Type B pancreatic cell (in vitro differentiated cells): ENCODE measurements at regions not wholly inside any gene's neighbourhood (a gene's known extent, or its start where the extent isn't known, plus 50 kb on each side); places are given as distances from the start of the nearest gene placed in this dataset.

Experiments
- DNase-seq: peaks from one replicate; pipeline ENCODE4 v3.0.0; 2021; ENCODE audit warnings: mixed read lengths; ENCODE audit not compliant: unreplicated experiment; ENCODE audit errors: extremely low spot score
- H3K27ac Mint-ChIP-seq: 2 replicates; pipeline ENCODE4 v1.8.0; 2021; ENCODE audit warnings: mild to moderate bottlenecking, mixed read lengths
- H3K27me3 Mint-ChIP-seq: 2 replicates; pipeline ENCODE4 v1.8.0; 2021; ENCODE audit warnings: mixed read lengths
- H3K36me3 Mint-ChIP-seq: 2 replicates; pipeline ENCODE4 v1.8.0; 2021; ENCODE audit warnings: mixed read lengths
- H3K4me1 Mint-ChIP-seq: one replicate; pipeline ENCODE4 v1.8.0; 2021; ENCODE audit warnings: mixed read lengths; ENCODE audit not compliant: unreplicated experiment
- H3K4me3 Mint-ChIP-seq: 2 replicates; pipeline ENCODE4 v1.8.0; 2021; ENCODE audit warnings: mild to moderate bottlenecking, mixed read lengths
- H3K9me3 Mint-ChIP-seq: 2 replicates; pipeline ENCODE4 v1.8.0; 2021; ENCODE audit warnings: mixed read lengths
- CTCF ChIP-seq: fragments of 200-600 bp; sonication (generic); conservative IDR thresholded peaks from 2 replicates; pipeline ENCODE4 v1.5.0; 2021; ENCODE audit warnings: antibody characterized with exemption, mild to moderate bottlenecking

- H3K36me3 Mint-ChIP-seq: no peaks in the 10 kb centered on the region
- H3K4me3 Mint-ChIP-seq: peak overlapping the region; percentile 76
- peaks cover 5% of the 10 kb centered on the region for H3K27me3 Mint-ChIP-seq
- no peak for DNase-seq
- no peak for TF ChIP-seq CTCF
- no peaks in the 10 kb centered on the region for H3K9me3 Mint-ChIP-seq
- peaks cover 44% of the 10 kb centered on the region for H3K4me1 Mint-ChIP-seq
- peak overlapping the region; percentile 81 for H3K27ac Mint-ChIP-seq
Observed at GRCh38 chr16:85460252-85461021, 152.7 kb upstream of the GSE1 start.

- Mint-ChIP-seq H3K9me3 (no peaks in the 10 kb centered on the region), H3K36me3 (no peaks in the 10 kb centered on the region), H3K27me3 (peaks cover under 1% of the 10 kb centered on the region), H3K4me3 (peak overlapping the region; percentile 92), H3K4me1 (peaks cover 45% of the 10 kb centered on the region), H3K27ac (peak overlapping the region; percentile 81)
- DNase-seq: no peak
- TF ChIP-seq CTCF: no peak
Observed at GRCh38 chr16:85461022-85461813, 151.9 kb upstream of the GSE1 start.

GRCh38 chr16:85461814-85462713 lies 151.1 kb upstream of the GSE1 start:
- H3K9me3 Mint-ChIP-seq: no peaks in the 10 kb centered on the region
- DNase-seq: no peak
- no peak for TF ChIP-seq CTCF
- H3K4me1 Mint-ChIP-seq: peaks cover 43% of the 10 kb centered on the region
- H3K27me3 Mint-ChIP-seq: no peaks in the 10 kb centered on the region
- H3K36me3 Mint-ChIP-seq: no peaks in the 10 kb centered on the region
- peak overlapping the region; percentile 89 for H3K27ac Mint-ChIP-seq
- H3K4me3 Mint-ChIP-seq: peak overlapping the region; percentile 92

- Mint-ChIP-seq H3K4me3 (peak overlapping the region; percentile 62), H3K9me3 (no peaks in the 10 kb centered on the region), H3K27ac (peak overlapping the region; percentile 89), H3K27me3 (no peaks in the 10 kb centered on the region), H3K4me1 (peaks cover 48% of the 10 kb centered on the region), H3K36me3 (no peaks in the 10 kb centered on the region)
- no peak for DNase-seq
- no peak for TF ChIP-seq CTCF
Observed at GRCh38 chr16:85462714-85463611, 150.2 kb upstream of the GSE1 start.
